Caki2 (cell line): ENCODE measurements at regions not wholly inside any gene's neighbourhood (a gene's known extent, or its start where the extent isn't known, plus 50 kb on each side); places are given as distances from the start of the nearest gene placed in this dataset.
A peak's percentile ranks its signal among the peaks of the same experiment; 100 is the strongest.

Experiments
- DNase-seq: peaks from one replicate; pipeline ENCODE4 v3.0.0-alpha.2; 2015; ENCODE audit warnings: low read depth
- in situ Hi-C: cut with HindIII; loops from 2 replicates; pipeline ENCODE4 v1.10.0; 2016; ENCODE audit warnings: low sequenced_read_pairs, low pct_unique_long_range_greater_than_20kb, mixed read lengths

GRCh38 chr2:217669831-217670230 is 333.0 kb downstream of the TNS1 start:
- no peak for DNase-seq
- in situ Hi-C loops = no loop called here

GRCh38 chr2:217667512-217667911 is 335.3 kb downstream of the TNS1 start:
- in situ Hi-C loops = no loop called here
- no peak for DNase-seq

DNA sequence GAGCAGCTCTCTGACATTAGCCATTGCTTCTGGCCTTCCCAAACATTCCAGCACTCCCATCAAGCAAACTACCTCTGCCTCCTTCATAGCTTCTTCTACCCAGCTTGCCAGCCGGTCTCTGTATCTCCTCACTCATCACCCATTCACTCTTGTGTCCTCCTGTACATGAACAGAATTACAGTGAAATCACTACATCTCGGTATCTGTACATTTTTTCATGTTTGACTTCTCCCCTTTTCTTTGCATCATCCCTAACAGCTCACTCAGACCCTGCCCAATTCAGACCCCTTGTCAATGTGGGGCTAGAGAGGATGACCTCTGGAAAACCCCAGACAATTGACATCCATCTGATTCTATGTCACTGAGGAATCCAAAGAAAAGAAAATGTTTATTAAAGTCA is 335.8 kb downstream of the TNS1 start:
- in situ Hi-C loops = no loop called here
- DNase-seq = no peak

- no peak for DNase-seq
Measured at GRCh38 chr2:217666338-217666737, 336.5 kb downstream of the TNS1 start.

DNA sequence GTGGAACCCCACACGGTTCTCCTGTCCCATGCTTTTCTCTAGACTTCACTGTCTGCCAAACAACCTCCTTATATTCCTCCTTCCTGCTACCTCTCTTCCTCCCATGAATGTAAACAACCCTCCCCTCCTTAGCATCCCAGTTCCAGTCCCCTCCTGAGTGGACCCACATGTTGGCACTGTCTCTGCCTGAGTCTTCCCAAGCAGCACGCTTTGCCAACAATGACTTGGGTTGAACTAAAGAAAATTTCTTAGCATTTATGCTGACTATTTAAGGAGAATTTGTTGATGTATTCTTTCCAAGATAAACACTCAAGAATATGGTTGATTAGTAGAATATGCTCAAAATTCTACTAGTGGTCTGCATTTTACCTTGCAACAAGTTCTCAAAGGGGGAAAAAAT is 338.0 kb downstream of the TNS1 start:
- no peak for DNase-seq
- in situ Hi-C loops = no loop called here

More at GRCh38 chr2:217666338-217666737, 336.5 kb downstream of the TNS1 start:
- in situ Hi-C loops = no loop called here

DNA sequence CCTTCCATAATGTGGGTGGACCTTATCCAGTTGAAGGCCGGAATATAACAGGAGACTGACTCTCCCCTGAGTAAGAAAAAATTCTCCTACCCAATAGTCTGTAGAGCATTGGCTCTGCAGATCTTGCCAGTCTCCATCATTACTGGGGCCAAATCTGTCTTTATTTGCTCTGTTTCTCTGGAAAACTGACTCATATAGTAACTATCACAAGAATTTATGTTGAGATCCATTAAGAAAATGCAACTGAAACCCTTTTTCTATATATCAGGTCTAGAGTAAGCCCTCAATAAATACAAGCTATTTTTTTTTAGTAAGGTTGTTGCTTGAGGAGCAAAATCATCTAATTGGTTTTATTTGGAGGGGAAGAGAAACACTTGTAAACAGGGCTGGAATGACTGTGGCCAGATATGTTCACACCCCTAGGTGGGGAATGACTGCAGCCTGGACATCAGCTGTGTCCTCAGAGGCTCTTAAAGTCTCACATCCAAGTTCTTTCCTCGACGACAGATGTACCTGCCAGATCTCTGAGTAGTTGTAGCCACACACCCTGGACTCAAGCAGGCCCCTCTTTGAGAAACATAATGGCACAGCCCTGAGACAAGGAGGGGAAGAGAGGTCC is 339.7 kb downstream of the TNS1 start:
- DNase-seq = no peak
- in situ Hi-C loops = no loop called here

- in situ Hi-C loops = no loop called here
Measured at GRCh38 chr2:217661378-217661777, 341.4 kb downstream of the TNS1 start.

GRCh38 chr2:217660423-217660822 is 342.4 kb downstream of the TNS1 start:
- in situ Hi-C loops = no loop called here
- no peak for DNase-seq

More at GRCh38 chr2:217661378-217661777, 341.4 kb downstream of the TNS1 start:
- DNase-seq = no peak

GRCh38 chr2:217658806-217659205 is 344.0 kb downstream of the TNS1 start:
- in situ Hi-C loops = no loop called here
- DNase-seq = no peak

- DNase-seq = no peak
- in situ Hi-C loops = no loop called here
Measured at GRCh38 chr2:217657252-217657651, 345.5 kb downstream of the TNS1 start.

- no peak for DNase-seq
- in situ Hi-C loops = no loop called here
Measured at GRCh38 chr2:217656316-217656715, 346.5 kb downstream of the TNS1 start.

- no peak for DNase-seq
- in situ Hi-C loops = no loop called here
Measured at GRCh38 chr2:217655651-217656050, 347.1 kb downstream of the TNS1 start.

DNA sequence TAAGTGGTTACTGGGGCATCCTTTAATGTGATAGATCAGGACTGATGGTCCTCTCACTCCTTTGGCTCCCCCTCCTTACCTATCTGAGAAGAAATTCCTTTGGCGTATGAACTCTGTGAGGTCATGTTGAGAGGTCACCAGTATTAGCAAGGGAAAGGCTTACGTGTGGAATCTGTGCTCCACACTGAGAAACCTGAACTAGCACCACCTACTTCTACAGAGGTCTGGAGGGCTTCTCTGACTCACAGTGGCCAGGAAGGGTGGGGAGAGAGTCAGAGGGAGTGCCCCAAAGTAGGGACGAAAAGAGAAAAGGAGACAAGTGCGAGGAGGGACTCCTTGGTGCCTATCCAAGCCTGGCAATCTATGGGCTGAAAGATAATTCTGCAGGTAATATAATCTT is 348.6 kb downstream of the TNS1 start:
- in situ Hi-C loops = no loop called here
- DNase-seq = peak; percentile 53

DNA sequence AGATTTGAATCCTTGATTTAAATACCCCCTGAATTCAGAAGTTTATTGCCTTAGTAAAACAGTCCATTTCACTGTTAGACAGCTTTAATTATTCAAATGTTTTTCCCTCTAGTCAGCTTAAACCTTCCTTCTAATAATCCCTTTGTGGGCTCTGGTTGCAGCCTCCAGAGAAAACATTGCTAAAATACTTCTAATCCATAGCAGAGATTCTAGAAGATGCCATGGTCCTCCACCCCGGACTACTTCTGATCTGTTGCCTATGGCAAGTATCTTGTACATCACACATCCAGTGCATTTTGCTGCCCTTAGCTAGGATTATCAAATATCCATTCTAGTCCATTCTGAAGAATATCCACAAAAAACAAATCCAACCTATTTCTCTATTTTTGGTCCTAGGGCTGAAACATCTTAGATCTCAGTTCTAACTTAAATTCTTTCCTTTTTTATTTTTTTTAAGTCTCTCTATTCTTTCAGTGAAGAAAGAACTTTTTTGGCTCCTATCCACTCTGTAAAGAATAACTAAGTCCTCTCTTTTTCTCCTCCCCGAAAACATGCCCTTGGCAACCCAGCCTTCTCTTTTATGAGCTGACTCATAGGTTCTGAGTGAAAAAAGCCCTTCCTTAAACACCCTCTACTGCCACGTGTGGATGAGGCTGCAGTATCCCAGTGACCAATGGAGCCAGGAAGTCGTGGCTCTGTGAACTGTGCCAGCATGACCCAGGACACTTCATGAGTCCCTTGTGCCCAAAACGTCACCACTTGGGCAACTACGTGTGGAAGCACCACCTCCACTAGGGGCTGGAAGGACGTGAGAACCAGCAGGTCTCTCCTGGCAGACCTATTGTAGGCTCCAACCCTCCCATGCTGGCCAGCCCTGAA is 349.8 kb downstream of the TNS1 start:
- peak; percentile 97 for DNase-seq
- in situ Hi-C loops = no loop called here

DNA sequence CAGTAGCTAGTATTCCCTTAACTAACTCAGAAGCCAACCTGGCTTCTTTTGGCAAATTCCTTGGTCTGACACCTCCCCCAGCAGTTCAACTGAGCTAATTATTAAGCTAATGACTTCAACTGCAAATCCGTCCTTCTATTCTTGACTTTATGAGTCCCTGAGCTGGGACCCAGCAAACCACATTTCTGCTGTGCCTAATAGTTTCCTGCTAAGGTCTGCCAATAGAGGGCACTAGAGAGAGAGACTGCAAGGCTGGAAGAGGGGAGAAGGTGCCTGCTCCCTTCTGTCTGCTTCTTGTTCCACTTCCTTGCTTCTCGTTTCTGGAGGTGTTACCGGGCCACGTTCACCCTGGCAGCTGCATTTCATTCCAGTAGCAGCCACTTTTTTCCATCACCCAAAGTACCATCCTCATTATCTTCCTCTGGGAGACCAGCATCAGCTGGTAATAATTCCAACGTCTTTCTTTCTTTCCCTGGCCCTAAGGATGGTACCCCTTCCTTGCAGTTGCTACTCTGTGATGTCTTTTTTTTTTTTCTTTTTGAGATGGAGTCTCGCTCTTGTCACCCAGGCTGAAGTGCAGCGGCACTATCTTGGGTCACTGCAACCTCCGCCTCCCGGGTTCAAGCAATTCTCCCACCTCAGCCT is 352.0 kb downstream of the TNS1 start:
- in situ Hi-C loops = no loop called here
- DNase-seq = peak; percentile 98

DNA sequence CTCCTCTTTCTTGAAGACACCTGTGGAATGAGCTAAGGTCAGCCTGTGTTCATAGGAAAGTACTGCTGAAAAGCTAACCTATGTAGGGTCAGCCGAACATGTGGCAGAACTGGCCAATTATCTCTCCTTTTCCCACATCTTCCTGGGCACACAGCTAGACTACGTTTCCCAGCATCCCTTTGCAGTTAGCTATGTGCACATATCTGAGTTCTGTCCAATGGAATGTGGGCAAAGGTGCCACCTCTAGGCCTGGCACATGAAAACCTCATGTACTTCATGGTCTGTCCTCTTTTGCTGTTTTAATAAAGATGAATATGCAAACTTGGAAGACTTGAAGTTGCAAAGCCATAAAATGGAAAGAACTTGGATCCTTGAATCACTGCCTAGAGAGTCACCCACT is 352.6 kb downstream of the TNS1 start:
- in situ Hi-C loops = no loop called here
- peak; percentile 80 for DNase-seq

GRCh38 chr2:217647925-217648324 is 354.9 kb downstream of the TNS1 start:
- in situ Hi-C loops = no loop called here
- no peak for DNase-seq

DNA sequence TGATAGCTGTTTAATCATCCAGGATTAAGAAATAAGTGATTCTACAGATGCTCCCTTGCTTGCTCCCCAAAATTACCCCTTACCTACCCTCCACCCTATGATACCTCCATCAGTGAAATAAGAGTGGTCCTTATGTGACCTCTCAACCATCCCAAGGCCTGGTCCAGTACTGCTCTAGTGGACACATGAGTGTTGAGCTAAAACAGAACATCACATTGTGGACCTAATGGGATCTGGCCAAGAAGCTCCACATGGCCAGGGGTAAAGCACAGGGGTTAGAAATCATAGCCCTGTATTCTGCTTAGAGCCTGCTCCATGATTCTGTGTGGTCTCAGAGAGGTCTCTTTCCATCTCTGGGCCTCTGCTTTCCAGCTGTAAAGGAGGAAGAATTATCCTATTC is 355.6 kb downstream of the TNS1 start:
- in situ Hi-C loops = no loop called here
- no peak for DNase-seq

- DNase-seq = no peak
- in situ Hi-C loops = no loop called here
Measured at GRCh38 chr2:217645896-217646295, 356.9 kb downstream of the TNS1 start.
